ENCODE measurements at regions not wholly inside any gene's neighbourhood (a gene's known extent, or its start where the extent isn't known, plus 50 kb on each side); places are given as distances from the start of the nearest gene placed in this dataset.

DNA sequence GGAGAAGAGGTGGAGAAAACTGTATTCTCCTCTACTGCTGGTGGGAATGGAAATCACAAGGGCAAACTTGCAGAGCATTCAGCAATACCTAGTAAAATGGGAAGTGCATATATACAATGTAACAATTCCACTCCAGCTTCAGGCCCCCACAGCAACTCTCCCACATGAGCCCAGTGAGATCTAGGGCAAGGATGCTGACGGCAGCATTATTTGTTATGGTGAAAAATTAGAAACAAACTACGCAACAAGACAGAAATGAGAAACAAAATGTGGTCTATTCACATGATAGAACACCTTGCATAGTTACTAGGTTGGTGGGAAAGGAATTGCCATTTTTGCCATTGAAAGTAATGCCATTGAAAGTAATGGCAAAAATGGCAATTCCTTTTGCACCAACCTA lies 98.9 kb upstream of the SRSF6 start (continued):
- no peak for TF ChIP-seq CTCF (conservative IDR thresholded peaks at IDR 0.05; ENCODE audit: low read depth in 2 of 2)
- TF ChIP-seq JUNB (IDR thresholded peaks at IDR 0.05; ENCODE audit: unreplicated experiment), result no peak
- TF ChIP-seq EZH2phosphoT487 (IDR thresholded peaks at IDR 0.05; ENCODE audit: unreplicated experiment), result no peak
- no peak for TF ChIP-seq REST (IDR thresholded peaks at IDR 0.05; ENCODE audit: unreplicated experiment)

DNA sequence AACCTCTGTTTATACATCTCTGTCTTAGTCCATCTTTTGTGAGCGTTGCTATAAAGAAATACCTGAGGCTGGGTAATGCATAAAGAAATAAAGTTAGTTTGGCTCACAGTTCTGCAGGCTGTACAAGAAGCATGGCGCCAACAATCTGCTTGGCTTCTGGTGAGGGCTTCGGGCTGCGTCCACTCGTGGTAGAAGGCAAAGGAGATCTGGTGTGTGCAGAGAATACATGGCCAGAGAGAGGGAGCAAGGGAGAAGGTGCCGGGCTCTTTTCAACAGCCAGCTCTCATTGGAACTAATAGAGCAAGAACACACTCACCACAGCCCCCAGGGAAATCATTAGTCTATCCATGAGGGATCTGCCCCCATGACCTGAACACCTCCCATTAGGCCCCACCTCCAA lies 100.3 kb upstream of the SRSF6 start:
- H3K4me2 ChIP-seq, result no peak overlapping the region
- no peak overlapping the region for H2AFZ ChIP-seq
- no peak overlapping the region for H3K27ac Mint-ChIP-seq
- no peaks in the 10 kb centered on the region for H3K79me2 ChIP-seq (replicated peaks; ENCODE audit: insufficient read depth)
- peaks cover 37% of the 10 kb centered on the region for H3K36me3 Mint-ChIP-seq (ENCODE audit: low read depth)
- H3K27ac ChIP-seq (ENCODE audit: low read depth), result no peak overlapping the region
- peaks cover 9% of the 10 kb centered on the region for H3K27me3 Mint-ChIP-seq (ENCODE audit: insufficient read depth, low read depth, poor library complexity)
- H3K4me3 ChIP-seq, result no peak overlapping the region
- H3F3A ChIP-seq (replicated peaks; ENCODE audit: low read depth), result no peaks in the 10 kb centered on the region
- H3K9me2 ChIP-seq (ENCODE audit: insufficient read depth), result no peaks in the 10 kb centered on the region
- no peak for DNase-seq (ENCODE audit: low spot score)
- H3K4me1 ChIP-seq (ENCODE audit: insufficient read depth), result no peaks in the 10 kb centered on the region
- no peak overlapping the region for H3K4me3 Mint-ChIP-seq
- no peaks in the 10 kb centered on the region for H3K36me3 ChIP-seq (ENCODE audit: insufficient read depth)
- H3K4me1 Mint-ChIP-seq, result no peaks in the 10 kb centered on the region
- peaks cover 96% of the 10 kb centered on the region for H3K9me3 Mint-ChIP-seq
- no peaks in the 10 kb centered on the region for H4K20me1 ChIP-seq (replicated peaks; ENCODE audit: insufficient read depth)
- ATAC-seq, result no peak
- no peaks in the 10 kb centered on the region for H3K27me3 ChIP-seq (ENCODE audit: insufficient read depth)
- TF ChIP-seq STAT1 (IDR thresholded peaks at IDR 0.05; ENCODE audit: unreplicated experiment) (no peak), EZH2phosphoT487 (IDR thresholded peaks at IDR 0.05; ENCODE audit: unreplicated experiment) (no peak), CTCF (conservative IDR thresholded peaks at IDR 0.05; ENCODE audit: low read depth in 2 of 2) (no peak), EZH2 (IDR thresholded peaks at IDR 0.05; ENCODE audit: low read depth, unreplicated experiment) (no peak), POLR2AphosphoS5 (IDR thresholded peaks at IDR 0.05; ENCODE audit: low read depth) (no peak), ZNF114 (CRISPR knock-in tag; IDR thresholded peaks at IDR 0.05) (no peak), REST (IDR thresholded peaks at IDR 0.05; ENCODE audit: unreplicated experiment) (no peak), CREB1 (CRISPR knock-in tag; IDR thresholded peaks at IDR 0.05; ENCODE audit: low read depth) (no peak), JUNB (IDR thresholded peaks at IDR 0.05; ENCODE audit: unreplicated experiment) (no peak)
- TF ChIP-seq, protein P1, sequence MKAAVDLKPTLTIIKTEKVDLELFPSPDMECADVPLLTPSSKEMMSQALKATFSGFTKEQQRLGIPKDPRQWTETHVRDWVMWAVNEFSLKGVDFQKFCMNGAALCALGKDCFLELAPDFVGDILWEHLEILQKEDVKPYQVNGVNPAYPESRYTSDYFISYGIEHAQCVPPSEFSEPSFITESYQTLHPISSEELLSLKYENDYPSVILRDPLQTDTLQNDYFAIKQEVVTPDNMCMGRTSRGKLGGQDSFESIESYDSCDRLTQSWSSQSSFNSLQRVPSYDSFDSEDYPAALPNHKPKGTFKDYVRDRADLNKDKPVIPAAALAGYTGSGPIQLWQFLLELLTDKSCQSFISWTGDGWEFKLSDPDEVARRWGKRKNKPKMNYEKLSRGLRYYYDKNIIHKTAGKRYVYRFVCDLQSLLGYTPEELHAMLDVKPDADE (IDR thresholded peaks at IDR 0.05), result no peak

Data from GM23338 (cell line).